ENCODE measurements at regions not wholly inside any gene's neighbourhood (a gene's known extent, or its start where the extent isn't known, plus 50 kb on each side); places are given as distances from the start of the nearest gene placed in this dataset.

DNA sequence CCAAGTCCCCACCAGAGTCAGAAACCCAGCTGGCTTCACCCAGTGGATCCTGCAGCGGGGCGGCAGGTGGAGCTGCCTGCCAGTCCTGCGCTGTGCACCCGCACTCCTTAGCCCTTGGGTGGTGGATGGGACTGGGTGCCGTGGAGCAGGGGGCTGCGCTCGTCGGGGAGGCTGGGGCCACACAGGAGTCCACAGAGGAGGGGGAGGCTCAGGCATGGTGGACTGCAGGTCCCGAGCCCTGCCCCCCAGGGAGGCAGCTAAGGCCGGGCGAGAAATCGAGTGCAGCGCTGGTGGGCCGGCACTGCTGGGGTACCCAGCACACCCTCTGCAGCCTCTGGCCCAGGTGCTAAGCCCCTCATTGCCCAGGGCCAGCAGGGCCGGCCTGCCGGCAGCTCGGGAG lies 144.6 kb upstream of the MGAT5 start:
- H3K9me3 ChIP-seq, result no peaks in the 10 kb centered on the region
- peak in 1 of 2 donors; percentile 71 for DNase-seq
- ATAC-seq (ENCODE audit: low FRiP score in 2 of 2), result no peak
- WGBS, 2 donors, result 80 to 98% methylated on average over 1 to 11 of the region's 17 CpGs
- H3K27me3 ChIP-seq, result no peaks in the 10 kb centered on the region
- no peak overlapping the region for H3K4me3 ChIP-seq
- no peak overlapping the region for H3K27ac ChIP-seq
- H3K4me1 ChIP-seq, result no peaks in the 10 kb centered on the region
- TF ChIP-seq POLR2A (IDR thresholded peaks at IDR 0.05), result no peak
- no peak for TF ChIP-seq EP300 (IDR thresholded peaks at IDR 0.05)
- no peak for TF ChIP-seq POLR2AphosphoS5 (IDR thresholded peaks at IDR 0.05)
- TF ChIP-seq CTCF (IDR thresholded peaks at IDR 0.05), result no peak
- no peaks in the 10 kb centered on the region for H3K36me3 ChIP-seq

GRCh38 chr2:134109725-134110124 lies 144.1 kb upstream of the MGAT5 start:
- TF ChIP-seq EP300 (IDR thresholded peaks at IDR 0.05) (no peak), POLR2A (IDR thresholded peaks at IDR 0.05) (no peak), CTCF (IDR thresholded peaks at IDR 0.05) (no peak), POLR2AphosphoS5 (IDR thresholded peaks at IDR 0.05) (no peak)
- Histone ChIP-seq H3K27me3 (no peaks in the 10 kb centered on the region), H3K36me3 (no peaks in the 10 kb centered on the region), H3K4me3 (no peak overlapping the region), H3K4me1 (no peaks in the 10 kb centered on the region), H3K27ac (no peak overlapping the region), H3K9me3 (no peaks in the 10 kb centered on the region)
- WGBS, 2 donors, result 89% methylated on average over 3 to 13 of the region's 13 CpGs
- no peak for ATAC-seq (ENCODE audit: low FRiP score in 2 of 2)
- DNase-seq, result peak in 1 of 2 donors; percentile 60

GRCh38 chr2:134110532-134110931 lies 143.3 kb upstream of the MGAT5 start:
- ATAC-seq (ENCODE audit: low FRiP score in 2 of 2), result no peak
- Histone ChIP-seq H3K4me3 (no peak overlapping the region), H3K9me3 (no peaks in the 10 kb centered on the region), H3K36me3 (no peaks in the 10 kb centered on the region), H3K27me3 (no peaks in the 10 kb centered on the region), H3K27ac (no peak overlapping the region), H3K4me1 (no peaks in the 10 kb centered on the region)
- DNase-seq, result no peak
- TF ChIP-seq POLR2AphosphoS5 (IDR thresholded peaks at IDR 0.05), result no peak
- no peak for TF ChIP-seq POLR2A (IDR thresholded peaks at IDR 0.05)
- no peak for TF ChIP-seq EP300 (IDR thresholded peaks at IDR 0.05)
- TF ChIP-seq CTCF (IDR thresholded peaks at IDR 0.05), result no peak
- 94 to 97% methylated on average over 3 of the region's 3 CpGs for WGBS, 2 donors

DNA sequence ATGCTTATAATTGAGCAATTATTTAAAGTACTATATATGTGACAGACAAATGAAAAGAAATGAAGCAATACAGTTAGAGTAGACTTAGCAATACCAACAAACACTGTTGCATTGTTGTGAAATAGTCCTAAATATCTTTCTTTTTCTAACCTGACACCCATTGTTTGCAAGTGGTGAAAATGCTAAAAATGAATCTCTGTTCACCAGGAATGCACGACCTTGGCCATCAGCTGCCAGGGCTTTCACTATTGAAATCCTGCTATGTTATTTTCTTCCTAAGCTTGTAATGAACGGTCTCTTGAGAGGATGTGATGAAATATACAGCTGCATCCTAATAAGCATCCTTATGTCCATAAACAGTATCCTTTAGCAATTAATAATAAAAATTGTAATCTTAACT lies 136.2 kb upstream of the MGAT5 start:
- DNase-seq, result no peak
- no peak overlapping the region for H3K27ac ChIP-seq
- H3K4me3 ChIP-seq, result no peak overlapping the region
- 20 to 30% methylated on average over 2 of the region's 2 CpGs for WGBS, 2 donors
- ATAC-seq (ENCODE audit: low FRiP score in 2 of 2), result no peak
- H3K9me3 ChIP-seq, result no peaks in the 10 kb centered on the region
- H3K4me1 ChIP-seq, result peaks cover 22 to 32% (median 23%) of the 10 kb centered on the region in 4 donors
- no peak for TF ChIP-seq CTCF (IDR thresholded peaks at IDR 0.05)
- no peak for TF ChIP-seq EP300 (IDR thresholded peaks at IDR 0.05)
- no peak for TF ChIP-seq POLR2AphosphoS5 (IDR thresholded peaks at IDR 0.05)
- TF ChIP-seq POLR2A (IDR thresholded peaks at IDR 0.05), result no peak
- H3K36me3 ChIP-seq, result no peaks in the 10 kb centered on the region
- no peaks in the 10 kb centered on the region for H3K27me3 ChIP-seq

DNA sequence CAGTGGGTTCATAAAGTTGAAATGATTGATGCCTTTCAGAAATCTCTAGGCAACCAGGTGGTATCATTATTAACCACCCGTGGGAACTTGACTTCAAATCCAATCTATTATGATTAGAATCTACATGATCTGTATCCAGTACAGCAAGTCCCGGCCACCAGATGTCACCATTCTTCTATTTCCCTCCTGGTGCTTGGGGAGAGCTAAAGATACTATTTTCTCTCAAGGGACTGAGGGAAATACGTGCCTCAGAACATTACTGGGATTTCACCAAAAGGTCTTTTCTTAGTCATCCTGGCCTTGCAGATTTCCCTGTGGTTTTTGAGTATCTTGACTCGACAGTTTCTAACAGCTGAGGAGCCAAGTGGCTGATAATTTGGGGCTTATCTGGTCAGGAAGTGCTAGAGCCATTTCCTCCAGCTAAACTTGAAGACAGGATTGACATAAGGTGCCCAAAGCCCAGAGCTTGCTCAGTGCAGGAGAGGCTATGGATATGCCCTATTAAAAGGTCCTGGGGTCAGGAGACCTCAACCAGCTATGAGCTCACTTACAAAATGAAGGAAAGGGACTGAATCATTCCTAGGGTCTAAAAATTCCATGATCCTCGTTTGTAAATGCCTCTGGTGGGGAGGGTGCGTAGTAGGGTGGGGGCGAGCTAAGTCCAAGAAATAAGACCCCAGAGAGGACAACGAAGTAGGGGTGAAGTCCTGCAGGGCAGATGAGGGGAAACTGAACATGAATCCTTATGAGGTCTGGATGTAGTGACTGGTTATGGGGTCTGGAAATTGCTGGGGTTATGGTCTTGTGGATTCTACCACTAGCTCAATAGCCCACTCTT lies 135.4 kb upstream of the MGAT5 start:
- Histone ChIP-seq H3K27ac (peak overlapping the region; percentile 15 to 90 (median 36)), H3K9me3 (no peaks in the 10 kb centered on the region), H3K36me3 (no peaks in the 10 kb centered on the region), H3K4me1 (peaks cover 23 to 40% (median 29%) of the 10 kb centered on the region in 4 donors), H3K4me3 (peak overlapping the region in 1 of 4 donors; percentile 98), H3K27me3 (no peaks in the 10 kb centered on the region)
- WGBS, 2 donors, result 31% methylated on average over 8 of the region's 8 CpGs
- peak; percentile 74 to 84 for ATAC-seq (ENCODE audit: low FRiP score in 2 of 2)
- peak; percentile 66 to 88 (median 77) for TF ChIP-seq CTCF (IDR thresholded peaks at IDR 0.05)
- no peak for TF ChIP-seq EP300 (IDR thresholded peaks at IDR 0.05)
- TF ChIP-seq POLR2AphosphoS5 (IDR thresholded peaks at IDR 0.05), result no peak
- DNase-seq, result peak in 1 of 2 donors; percentile 94

Measured in upper lobe of left lung (tissue), 6 donors.